HG03103 (cell line): ENCODE measurements at regions not wholly inside any gene's neighbourhood (a gene's known extent, or its start where the extent isn't known, plus 50 kb on each side); places are given as distances from the start of the nearest gene placed in this dataset.
"Not testable (repeated sequence)": the region's sequence is repeated elsewhere in the genome, so short reads cannot be mapped to it uniquely, and the experiment has no call there.

Experiments
- ATAC-seq: cut with Tn5 transposase; IDR thresholded peaks from one replicate; pipeline ENCODE4 v1.9.1; 2021; ENCODE audit warnings: low read depth; ENCODE audit not compliant: unreplicated experiment

DNA sequence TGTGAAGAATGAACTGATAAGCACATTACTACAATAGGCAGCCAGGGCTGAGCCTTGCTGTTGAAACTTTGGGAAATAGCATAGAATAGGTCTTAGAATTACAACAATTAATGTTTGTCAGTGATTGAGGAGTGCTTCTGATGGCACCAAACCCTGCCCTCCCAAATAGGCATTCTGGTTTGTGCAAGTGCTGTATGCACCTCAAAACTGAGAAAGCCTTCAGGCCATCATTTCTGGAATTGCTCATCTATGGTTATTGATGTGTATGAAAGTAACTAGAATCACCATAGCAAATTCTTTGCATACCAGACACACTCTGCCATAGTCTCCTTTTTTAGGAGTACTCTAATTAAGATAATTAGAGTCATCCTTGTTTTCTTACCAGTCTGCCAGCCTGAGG, 585.0 kb upstream of the MBL2 start:
- ATAC-seq: no peak

DNA sequence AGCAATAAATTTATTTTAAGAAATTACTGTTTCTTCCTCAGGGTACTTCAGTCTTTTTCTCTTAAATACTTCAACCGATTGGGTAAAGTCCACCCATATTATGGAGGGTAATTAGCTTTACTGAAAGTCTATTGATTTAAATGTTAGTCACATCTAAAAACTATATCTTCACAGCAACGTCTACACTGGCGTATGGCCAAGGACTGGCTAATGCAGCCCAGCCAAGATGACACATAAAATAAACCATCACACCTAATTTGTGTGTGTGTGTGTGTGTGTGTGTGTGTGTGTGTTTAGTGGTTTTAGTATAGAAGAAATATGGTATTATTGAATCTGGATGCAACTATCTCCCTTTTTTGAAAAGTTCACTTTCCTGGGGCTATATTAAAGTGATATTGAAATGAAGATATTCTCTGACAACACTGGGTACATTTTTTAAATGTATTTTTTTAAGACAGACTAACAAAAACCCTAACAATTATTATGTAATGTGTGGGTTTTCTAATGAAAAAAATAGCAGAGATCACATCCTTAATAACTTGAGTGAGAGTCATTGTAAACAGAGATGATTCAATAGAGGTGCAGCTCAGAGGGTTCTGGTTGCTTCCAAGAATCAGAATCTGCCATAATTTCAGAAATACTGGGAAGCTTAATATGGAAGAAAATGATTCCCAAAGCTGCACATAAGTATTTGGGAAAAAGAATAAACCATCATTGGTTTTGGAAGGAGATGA, 584.2 kb upstream of the MBL2 start:
- ATAC-seq: no peak

DNA sequence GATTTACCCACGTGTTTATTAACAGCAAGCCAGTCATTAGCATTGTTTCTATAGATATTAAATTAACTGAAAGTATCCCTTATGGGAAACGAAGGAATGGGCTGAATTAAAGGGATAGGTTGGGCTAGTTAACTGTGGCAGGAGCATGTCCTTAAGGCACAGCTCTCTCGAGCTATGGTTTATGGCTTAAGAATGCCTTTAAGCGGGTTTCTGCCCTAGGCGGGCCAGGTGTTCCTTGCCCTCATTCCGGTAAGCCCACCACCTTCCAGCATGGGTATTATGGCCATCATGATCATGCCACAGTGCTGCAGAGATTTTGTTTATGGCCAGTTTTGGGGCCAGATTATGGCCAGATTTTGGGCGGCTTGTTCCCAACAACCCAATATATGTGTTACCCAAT, 569.9 kb upstream of the MBL2 start:
- ATAC-seq: not testable (repeated sequence)

DNA sequence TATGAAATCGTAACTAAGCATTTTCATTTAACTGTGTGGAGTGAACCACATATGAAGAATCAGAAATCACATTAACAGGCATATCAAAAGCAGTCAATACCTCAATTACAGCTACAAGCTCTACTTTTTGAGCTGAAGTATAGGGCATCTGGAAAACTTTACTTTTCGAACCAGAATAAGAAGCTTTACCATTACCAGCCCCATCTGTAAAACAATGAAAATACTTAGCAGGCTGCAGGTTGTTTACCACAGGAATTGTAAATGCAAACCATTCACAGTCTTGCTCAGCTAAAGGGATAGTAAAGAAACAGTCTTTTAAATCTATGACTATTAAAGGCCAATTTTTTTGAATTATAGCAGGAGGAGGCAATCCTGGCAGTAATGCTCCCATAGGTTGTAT, 565.6 kb upstream of the MBL2 start:
- ATAC-seq: not testable (repeated sequence)

DNA sequence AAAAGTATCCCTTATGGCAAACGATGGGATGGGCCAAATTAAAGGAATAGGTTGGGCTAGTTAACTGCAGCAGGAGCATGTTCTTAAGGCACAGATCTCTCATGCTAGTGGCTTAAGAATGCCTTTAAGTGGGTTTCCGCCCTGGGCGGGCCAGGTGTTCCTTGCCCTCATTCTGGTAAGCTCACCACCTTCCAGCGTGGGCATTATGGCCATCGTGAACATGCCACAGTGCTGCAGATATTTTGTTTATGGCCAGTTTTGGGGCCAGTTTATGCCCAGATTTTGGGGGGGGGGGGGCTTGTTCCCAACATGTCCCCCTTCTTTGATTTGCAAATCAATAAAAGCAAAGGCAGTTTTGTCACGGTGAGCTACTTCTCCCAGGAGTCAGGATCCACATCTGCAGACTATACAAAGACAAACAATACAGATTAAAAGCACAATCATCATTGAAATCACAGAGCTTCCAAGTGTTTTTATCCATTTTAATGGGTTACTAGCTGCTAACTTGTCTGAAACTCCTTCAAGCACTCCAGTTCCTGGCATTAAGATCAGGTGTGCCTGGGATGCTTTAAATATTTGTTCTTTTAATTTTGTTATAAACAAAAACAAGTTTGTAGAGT, 563.3 kb upstream of the MBL2 start:
- not testable (repeated sequence) for ATAC-seq

DNA sequence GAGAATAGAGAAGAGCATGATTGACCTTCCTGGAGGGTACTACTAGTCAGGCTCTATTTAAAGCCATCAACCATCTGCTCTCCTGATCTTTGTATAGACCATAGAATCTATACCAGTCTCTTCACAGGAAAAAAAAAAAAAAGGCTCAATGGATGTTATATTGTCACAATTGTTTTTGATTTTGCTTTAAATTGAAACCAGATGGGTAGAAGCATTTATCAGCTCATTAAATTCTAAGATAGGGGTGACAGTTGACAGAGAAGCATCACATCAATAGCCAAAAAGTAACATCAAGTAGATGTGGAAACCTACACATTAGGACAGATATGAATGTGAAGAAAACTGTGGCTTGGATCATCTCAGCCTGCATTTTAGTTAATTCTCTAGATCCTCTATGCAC, 558.9 kb upstream of the MBL2 start:
- ATAC-seq: no peak

DNA sequence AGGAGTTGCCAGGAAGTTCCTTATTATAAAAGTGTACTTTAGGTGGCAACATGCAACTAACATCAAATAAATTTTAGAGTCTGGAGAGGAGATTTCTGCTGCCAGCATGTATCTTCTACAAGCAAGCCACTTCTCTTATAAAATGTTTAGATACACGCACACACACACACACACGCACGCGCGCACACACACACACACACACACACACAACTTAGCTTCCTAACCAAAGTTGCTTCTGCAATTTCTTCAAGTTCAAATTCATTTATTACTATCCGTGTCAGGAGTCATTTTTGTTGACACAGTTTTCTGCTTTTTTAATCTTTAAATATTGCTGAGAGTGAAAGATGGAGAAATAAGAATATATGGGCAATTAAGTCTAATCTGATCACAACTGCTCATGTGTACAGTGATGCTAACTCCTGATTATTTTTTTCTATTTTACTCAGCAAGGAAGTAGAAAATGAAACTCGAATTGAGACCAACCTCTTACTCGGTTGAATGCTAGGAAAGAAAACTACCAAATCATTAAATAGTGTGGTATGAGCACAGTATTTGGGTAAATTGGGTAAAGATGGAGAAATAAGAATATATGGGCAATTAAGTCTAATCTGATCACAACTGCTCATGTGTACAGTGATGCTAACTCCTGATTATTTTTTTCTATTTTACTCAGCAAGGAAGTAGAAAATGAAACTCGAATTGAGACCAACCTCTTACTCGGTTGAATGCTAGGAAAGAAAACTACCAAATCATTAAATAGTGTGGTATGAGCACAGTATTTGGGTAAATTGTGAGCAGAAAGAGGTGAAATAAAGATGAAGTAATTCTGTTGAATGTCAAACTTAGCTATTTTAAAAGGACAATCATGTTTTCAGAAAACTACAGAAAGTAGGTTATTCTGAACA, 554.1 kb upstream of the MBL2 start:
- not testable (repeated sequence) for ATAC-seq

DNA sequence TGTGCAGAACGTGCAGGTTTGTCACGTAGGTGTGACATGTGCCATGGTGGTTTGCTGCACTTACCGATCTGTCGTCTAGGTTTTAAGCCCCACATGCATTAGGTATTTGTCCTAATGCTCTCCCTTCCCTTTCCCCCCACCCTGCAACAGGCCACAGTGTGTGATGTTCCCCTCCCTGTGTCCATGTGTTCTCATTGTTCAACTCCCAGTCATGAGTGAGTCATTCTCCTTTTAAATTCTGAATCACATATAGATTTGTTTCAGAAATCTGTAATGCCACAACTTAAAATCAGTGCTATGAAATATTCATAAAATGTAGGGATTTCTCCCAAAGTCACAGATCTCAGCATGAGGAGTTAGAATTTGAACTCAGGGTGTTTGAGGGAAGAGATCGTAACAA, 552.5 kb upstream of the MBL2 start:
- ATAC-seq: no peak

DNA sequence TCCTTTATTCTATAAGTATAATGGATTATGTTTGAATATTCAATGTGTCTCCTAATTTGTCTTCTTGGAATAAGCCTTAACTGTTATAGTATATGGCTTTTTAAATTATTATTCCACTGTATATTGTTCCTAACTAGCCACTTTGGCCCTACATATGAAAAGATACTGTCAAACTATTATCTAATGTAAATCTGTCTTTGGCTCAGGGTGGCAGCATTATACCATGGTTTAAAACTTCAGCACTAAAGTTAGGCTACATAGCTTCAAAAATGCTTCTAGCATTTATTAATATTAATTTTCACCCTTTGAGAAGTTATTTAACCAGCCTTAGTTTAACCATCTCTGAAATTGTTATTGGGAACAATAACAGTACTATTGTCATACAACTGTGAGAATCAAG, 543.1 kb upstream of the MBL2 start:
- no peak for ATAC-seq

DNA sequence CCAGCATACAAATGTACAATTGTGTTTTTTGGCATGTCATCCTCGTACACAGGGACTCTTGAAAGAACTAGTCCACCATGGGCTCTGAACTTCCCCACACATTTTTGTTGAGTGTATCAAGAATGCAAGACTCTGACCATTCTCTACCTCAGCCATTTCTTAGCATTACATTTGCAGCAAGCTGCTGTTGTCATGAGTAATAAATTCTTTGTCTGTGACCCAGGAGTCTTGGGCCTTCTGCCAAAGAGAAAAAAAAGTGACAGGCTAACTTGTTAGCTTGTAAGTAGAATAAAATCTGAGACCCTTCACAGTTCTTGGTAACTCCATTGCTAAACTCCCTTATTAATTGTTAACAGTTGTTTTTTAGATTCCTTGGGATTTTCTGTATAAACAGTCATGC, 542.3 kb upstream of the MBL2 start:
- no peak for ATAC-seq

DNA sequence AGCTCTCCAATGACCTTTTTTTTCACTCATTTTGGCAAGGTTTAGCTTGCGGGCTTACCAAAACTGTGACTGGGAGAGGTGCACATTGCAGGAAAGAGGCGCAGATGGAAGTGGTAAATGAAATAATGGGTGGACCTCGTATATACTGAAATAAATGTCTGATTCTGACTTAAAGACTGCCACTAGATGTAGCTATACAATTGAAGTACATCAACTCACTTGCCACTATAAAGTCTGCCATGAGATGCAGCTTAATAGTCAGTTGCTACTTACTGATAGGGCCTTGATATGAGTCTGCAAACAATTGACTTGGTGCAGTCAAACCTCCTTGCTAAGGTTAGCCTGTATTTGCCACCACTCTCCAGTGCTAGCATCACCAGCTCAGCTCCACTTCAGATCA, 525.9 kb upstream of the MBL2 start:
- no peak for ATAC-seq

DNA sequence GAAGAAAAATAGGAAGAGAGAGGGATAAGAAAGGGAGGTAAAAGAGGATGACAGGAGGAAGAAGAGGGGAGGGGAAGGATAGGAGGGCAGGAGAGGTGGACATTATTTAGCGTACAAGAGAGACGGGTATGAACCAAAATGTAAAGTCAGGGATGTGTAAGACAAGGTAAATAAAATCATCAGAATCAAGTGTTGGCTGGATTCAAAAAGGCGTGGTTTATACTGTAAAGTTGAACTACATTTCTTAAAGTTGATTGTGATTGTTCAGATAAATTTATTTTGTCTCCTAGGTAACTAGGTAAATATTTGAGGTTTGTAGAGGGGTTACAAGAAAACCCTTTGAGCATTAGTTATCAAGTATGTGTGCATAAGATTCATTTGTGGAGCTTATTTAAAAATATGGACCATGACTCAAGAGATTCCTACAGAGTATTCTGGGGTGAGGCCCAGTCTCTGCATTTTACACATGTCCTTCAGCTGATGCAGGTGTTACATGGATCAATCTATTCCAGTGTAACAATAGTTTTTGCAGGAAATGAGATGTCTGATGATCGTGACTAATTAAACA, 512.1 kb upstream of the MBL2 start:
- no peak for ATAC-seq

DNA sequence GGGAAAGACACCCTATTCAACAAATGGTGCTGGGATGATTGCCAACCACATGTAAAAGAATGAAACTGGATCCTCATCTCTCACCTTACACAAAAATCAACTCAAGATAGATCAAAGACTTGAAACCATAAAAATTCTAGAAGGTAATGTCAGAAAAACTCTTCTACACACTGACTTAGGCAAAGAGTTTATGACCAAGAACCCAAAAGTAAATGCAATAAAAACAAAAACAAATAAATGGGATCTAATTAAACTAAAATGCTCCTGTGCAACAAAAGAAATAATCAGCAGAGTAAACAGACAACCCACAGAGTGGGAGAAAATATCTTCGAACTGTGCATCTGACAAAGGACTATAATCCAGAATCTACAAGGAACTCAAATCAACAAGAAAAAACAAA, 504.2 kb upstream of the MBL2 start:
- ATAC-seq: no peak

DNA sequence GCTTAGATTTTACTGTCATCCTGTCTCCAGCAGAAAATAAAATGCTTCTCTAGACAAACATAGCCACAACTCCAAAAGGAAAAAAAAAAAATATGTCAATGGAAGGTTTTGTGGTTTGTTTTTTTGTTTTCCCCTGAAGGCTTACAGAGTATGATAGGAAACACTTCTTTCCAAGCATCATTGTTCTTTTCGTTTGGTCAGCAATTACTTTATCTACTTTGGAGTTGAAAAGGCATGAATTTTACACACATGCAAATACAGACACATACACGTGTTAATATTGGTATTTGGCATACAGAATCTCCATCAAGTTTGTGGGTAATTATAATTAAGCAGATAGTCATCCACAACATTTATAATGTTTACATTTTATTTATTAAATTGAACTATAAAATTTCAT, 496.9 kb upstream of the MBL2 start:
- no peak for ATAC-seq

DNA sequence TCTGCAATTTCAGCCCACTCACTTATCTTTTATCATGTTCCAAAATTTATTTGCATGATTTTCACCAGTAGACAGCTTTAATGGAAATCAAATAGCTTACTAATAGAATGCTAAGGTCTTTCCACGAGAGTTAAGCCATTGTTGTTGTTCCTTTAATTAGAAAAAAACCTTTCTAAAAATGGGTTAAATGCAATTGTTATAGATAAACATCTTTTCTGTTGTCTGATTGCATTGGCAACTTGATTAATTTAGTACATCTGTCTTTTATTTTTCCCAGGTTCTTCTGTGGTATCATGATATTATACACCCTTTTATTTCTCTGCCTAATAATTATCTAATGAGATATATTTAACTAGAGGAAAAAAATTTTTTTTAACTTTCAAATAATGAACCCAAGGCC, 487.6 kb upstream of the MBL2 start:
- ATAC-seq: no peak

DNA sequence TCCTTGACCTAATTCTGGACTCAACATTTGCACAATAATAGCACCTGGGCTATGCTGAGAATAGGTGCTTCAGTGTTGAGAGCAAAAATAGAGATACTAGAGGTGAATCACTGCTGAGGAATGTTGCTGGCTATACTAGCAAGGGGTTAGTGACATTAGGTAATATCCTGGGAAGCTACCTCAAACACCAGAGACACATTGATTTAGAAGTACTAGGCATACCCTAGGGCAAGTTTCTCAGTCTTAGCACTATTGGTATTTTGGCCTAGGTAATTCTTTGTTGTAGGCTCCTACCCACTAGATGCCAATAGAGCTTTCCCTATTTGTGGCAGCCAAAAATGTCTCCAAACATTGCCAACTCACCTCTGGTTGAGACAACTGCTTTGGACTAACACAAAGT, 484.0 kb upstream of the MBL2 start:
- ATAC-seq: no peak

DNA sequence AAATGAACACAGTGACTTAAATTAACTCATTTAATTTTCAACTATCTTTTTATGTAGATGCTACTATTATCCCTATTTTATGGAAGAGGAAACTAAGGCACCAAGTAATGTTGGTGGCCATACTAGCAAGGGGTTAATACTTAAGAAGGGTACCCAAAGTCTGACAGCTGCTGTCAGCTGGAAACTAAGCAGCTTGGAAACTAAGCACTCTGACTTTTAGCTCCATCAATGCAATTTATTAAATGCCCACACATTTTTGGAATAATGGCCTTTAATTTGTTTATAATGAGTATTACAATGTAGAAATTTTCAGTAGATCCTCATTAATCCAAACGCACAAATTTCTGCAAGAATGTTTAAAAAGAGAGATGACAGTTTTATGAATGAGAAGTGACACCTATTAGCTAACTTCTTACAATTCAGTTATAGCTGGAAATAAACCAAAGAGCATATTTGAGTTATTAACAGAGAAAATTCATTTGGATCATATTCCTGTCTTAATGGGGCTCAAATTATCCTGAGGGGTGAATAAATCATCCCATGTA, 483.1 kb upstream of the MBL2 start:
- no peak for ATAC-seq

DNA sequence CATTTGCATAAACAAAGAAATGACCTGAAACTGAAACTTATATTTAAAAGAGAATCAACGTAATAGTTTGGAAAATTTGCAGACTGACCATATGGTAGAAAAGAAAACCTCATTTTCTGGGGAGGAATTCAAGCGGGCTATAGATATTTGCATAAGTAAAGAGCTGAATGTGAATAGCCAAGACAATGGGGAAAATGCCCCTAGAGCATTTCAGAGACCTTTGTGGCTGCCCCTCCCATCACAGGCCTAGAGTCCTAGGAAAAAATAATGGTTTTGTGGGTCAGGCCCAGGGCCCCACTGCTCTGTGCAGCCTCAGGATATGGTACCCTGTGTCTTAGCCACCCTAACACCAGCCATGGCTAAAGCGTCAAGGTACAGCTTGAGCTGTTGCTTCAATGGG, 480.6 kb upstream of the MBL2 start:
- no peak for ATAC-seq

DNA sequence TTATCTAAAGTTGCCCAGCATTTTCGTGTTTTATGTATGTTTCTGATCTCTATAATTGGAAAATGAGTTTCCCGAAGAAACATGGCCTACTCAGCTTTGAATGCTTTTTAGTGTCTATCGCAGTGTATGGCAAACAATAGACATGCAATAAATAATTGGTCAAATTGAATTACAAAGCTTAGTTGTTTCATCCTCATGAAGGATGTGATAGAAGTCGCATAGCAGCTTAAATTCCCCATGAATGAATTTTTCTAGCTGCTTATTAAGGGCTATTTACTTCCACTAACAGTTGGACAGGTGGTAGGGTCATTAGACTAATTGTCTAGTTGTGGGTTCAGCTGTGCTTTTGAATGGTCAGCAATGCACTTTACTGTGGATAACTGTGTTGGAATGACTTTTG, 467.3 kb upstream of the MBL2 start:
- ATAC-seq: no peak

DNA sequence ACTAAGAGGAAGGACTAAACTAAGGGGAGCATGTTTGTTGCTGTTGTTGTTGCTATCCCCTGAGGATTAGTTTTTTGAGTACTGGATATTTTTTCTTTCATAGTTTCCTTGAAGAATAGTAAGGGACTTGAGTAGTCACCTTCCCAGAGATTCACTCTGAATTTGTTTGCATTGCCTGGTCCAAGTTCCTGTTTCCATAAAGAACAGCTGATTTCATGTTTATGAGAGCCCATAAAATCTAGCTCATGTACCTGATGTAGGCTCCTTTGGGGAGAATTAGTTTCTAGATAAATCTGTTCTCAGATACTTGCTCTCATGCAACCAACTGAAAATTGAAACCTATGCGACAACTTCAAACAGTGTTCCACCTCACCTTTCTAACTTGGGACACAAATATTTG, 464.4 kb upstream of the MBL2 start:
- no peak for ATAC-seq

DNA sequence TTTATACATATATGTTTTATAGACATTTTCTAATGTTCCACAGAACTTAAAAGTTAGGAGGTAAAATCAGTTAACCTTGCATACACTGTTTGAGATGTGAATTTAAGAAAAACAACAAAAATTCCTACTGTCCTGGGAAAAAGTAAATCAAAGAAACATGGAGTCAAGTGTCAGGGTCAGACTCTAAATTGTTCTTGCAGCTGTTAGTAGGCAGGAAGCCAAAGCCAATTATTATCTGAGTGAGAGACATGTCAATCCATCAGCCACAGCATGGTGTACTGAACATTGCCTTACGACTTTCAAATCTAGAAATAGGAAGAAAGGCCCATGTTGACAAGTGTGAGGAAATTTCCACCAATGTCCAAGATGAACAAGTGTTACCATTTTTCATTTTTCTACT, 461.2 kb upstream of the MBL2 start:
- no peak for ATAC-seq
